Uterus (tissue), 3 donors: ENCODE measurements at regions not wholly inside any gene's neighbourhood (a gene's known extent, or its start where the extent isn't known, plus 50 kb on each side); places are given as distances from the start of the nearest gene placed in this dataset.

Experiments
- DNase-seq, 2 donors: peaks; one replicate each; pipeline ENCODE4 v3.0.0-alpha.2; 2019 to 2020
- H3K27ac ChIP-seq, 2 donors: fragments of 200-600 bp; sonication (generic); 1 replicate in 1 of 2; 2 replicates in 1 of 2; pipeline ENCODE4 v1.5.1; 2016 to 2018
- H3K27me3 ChIP-seq, 2 donors: fragments of 200-600 bp; sonication (generic); one replicate each; pipeline ENCODE4 v1.5.1; 2018 to 2019; ENCODE audit warnings: control low read depth in 1 of 2
- H3K36me3 ChIP-seq, 2 donors: fragments of 200-600 bp; sonication (generic); one replicate each; pipeline ENCODE4 v1.5.1; 2019; ENCODE audit warnings: control low read depth in 1 of 2
- H3K4me1 ChIP-seq, 2 donors: fragments of 200-600 bp; sonication (generic); one replicate each; pipeline ENCODE4 v1.5.1; 2018 to 2019; ENCODE audit warnings: control low read depth in 1 of 2
- H3K4me3 ChIP-seq, 2 donors: fragments of 200-600 bp; sonication (generic); 1 replicate in 1 of 2; 2 replicates in 1 of 2; pipeline ENCODE4 v1.5.1; 2018 to 2019; ENCODE audit warnings: mild to moderate bottlenecking in 1 of 2
- H3K9me3 ChIP-seq, 2 donors: fragments of 200-600 bp; sonication (generic); one replicate each; pipeline ENCODE4 v1.5.1; 2019; ENCODE audit warnings: control low read depth in 1 of 2
- CTCF ChIP-seq, 4 experiments: fragments of 200-600 bp in 2 of 4; fragments of 450-650 bp in 2 of 4; sonication (generic) in 2 of 4; IDR thresholded peaks; one replicate each; pipeline ENCODE4 v1.5.1; 2016 to 2019; ENCODE audit warnings: antibody characterized with exemption in 4 of 4, mild to moderate bottlenecking in 2 of 4, moderate library complexity in 1 of 4
- POLR2A ChIP-seq, 2 donors: fragments of 450-650 bp; IDR thresholded peaks; one replicate each; pipeline ENCODE4 v1.6.1; 2016; ENCODE audit warnings: antibody characterized with exemption in 2 of 2, mild to moderate bottlenecking in 1 of 2, moderate library complexity in 1 of 2
- intact Hi-C: fragments of 100-400 bp; cut with DNase I; formaldehyde crosslinking; loops from one replicate; pipeline ENCODE4 v1.15.1; 2023; ENCODE audit warnings: low total_unique reads
- donor health status: DM: yes; HTN: yes; CAD: no.

- Histone ChIP-seq H3K4me3 (no peak overlapping the region), H3K4me1 (no peaks in the 10 kb centered on the region), H3K27ac (no peak overlapping the region), H3K27me3 (no peaks in the 10 kb centered on the region), H3K9me3 (no peaks in the 10 kb centered on the region), H3K36me3 (no peaks in the 10 kb centered on the region)
- no peak for DNase-seq
- intact Hi-C loops, result no loop called here
- TF ChIP-seq POLR2A (IDR thresholded peaks at IDR 0.05) (no peak), CTCF (IDR thresholded peaks at IDR 0.05) (no peak)
These were observed 67.6 kb upstream of the RBBP8 start for GRCh38 chr18:22865354-22866116.

- H3K36me3 ChIP-seq, result no peaks in the 10 kb centered on the region
- no peak for DNase-seq
- no peak for TF ChIP-seq CTCF (IDR thresholded peaks at IDR 0.05)
- TF ChIP-seq POLR2A (IDR thresholded peaks at IDR 0.05), result no peak
- H3K4me3 ChIP-seq, result no peak overlapping the region
- H3K27ac ChIP-seq, result no peak overlapping the region
- H3K9me3 ChIP-seq, result no peaks in the 10 kb centered on the region
- H3K27me3 ChIP-seq, result no peaks in the 10 kb centered on the region
- peaks cover 0 to 7% of the 10 kb centered on the region in 2 donors for H3K4me1 ChIP-seq
- intact Hi-C loops, result no loop called here
These were observed 64.3 kb upstream of the RBBP8 start for GRCh38 chr18:22868831-22869230.

- no peaks in the 10 kb centered on the region for H3K9me3 ChIP-seq
- H3K36me3 ChIP-seq, result no peaks in the 10 kb centered on the region
- TF ChIP-seq CTCF (IDR thresholded peaks at IDR 0.05) (no peak), POLR2A (IDR thresholded peaks at IDR 0.05) (no peak)
- intact Hi-C loops, result no loop called here
- H3K4me1 ChIP-seq, result peaks cover 0 to 7% of the 10 kb centered on the region in 2 donors
- H3K27ac ChIP-seq, result peak overlapping the region; percentile 75 to 85
- DNase-seq, result peak in 1 of 2 donors; percentile 53
- no peaks in the 10 kb centered on the region for H3K27me3 ChIP-seq
- H3K4me3 ChIP-seq, result no peak overlapping the region
These were observed 61.2 kb upstream of the RBBP8 start for GRCh38 chr18:22871809-22872525.

DNA sequence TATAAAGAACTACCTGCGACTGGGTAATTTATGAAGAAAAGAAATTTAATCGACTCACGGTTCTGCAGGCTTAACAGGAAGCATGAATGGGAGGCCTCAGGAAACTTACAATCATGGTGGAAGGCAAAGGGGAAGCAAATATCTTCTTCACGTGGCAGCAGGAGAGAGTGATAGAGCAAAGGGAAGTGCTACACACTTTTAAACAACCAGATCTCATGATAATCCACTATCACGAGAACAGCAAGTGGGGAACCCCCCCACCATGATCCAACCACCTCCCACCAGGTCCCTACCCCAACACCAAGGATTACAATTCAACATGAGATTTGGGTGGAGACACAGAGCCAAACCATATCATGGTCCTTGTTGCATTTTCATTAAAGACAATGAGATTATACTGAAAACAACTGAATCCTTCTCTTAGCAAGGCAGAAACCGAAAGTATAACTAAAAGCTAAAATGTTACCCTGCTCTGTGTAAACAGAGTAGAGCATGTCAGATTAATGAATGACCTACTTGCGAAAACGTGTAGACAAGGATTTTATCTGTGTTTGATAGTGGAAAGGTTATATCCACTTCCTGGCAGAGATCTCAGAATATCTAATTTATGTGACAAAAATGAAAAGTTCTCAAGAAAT, 60.1 kb upstream of the RBBP8 start:
- H3K4me3 ChIP-seq, result peak overlapping the region in 1 of 2 donors; percentile 8
- DNase-seq, result no peak
- intact Hi-C loops, result no loop called here
- peaks cover 0 to 7% of the 10 kb centered on the region in 2 donors for H3K4me1 ChIP-seq
- H3K36me3 ChIP-seq, result no peaks in the 10 kb centered on the region
- H3K9me3 ChIP-seq, result no peaks in the 10 kb centered on the region
- peak overlapping the region; percentile 75 to 85 for H3K27ac ChIP-seq
- H3K27me3 ChIP-seq, result no peaks in the 10 kb centered on the region
- TF ChIP-seq CTCF (IDR thresholded peaks at IDR 0.05) (no peak), POLR2A (IDR thresholded peaks at IDR 0.05) (no peak)

GRCh38 chr18:22879293-22879692, 53.8 kb upstream of the RBBP8 start:
- no peak for TF ChIP-seq CTCF (IDR thresholded peaks at IDR 0.05)
- TF ChIP-seq POLR2A (IDR thresholded peaks at IDR 0.05), result no peak
- Histone ChIP-seq H3K27ac (no peak overlapping the region), H3K27me3 (no peaks in the 10 kb centered on the region), H3K9me3 (no peaks in the 10 kb centered on the region), H3K4me3 (no peak overlapping the region), H3K36me3 (no peaks in the 10 kb centered on the region), H3K4me1 (no peaks in the 10 kb centered on the region)
- no peak for DNase-seq
- intact Hi-C loops, result no loop called here
